ENCODE measurements at regions not wholly inside any gene's neighbourhood (a gene's known extent, or its start where the extent isn't known, plus 50 kb on each side); places are given as distances from the start of the nearest gene placed in this dataset.

GRCh38 chr2:20525041-20526035 is 78.5 kb downstream of the RHOB start (continued):
- 0 out of 2 replicates have a peak, but pooled peaks have one; percentile 26 for TF ChIP-seq PAWR (CRISPR knock-in tag; IDR thresholded peaks at IDR 0.05; ENCODE audit: borderline replicate concordance)
- no peak for TF ChIP-seq CCAR2 (optimal IDR thresholded peaks at IDR 0.05; ENCODE audit: low read depth, low read length)
- TF ChIP-seq HDAC6 (IDR thresholded peaks at IDR 0.05; ENCODE audit: low read depth, low read length): no peak
- peak; percentile 76 for TF ChIP-seq UBTF (CRISPR knock-in tag; IDR thresholded peaks at IDR 0.05)
- peak; percentile 39; the same call in 1 of the 2 replicates for TF ChIP-seq PPARG (CRISPR knock-in tag; conservative IDR thresholded peaks at IDR 0.05)
- TF ChIP-seq DMTF1 (CRISPR knock-in tag; IDR thresholded peaks at IDR 0.05): no peak
- no peak for TF ChIP-seq ZBTB34 (CRISPR knock-in tag; IDR thresholded peaks at IDR 0.05)
- no peak for TF ChIP-seq ZFAT (CRISPR knock-in tag; conservative IDR thresholded peaks at IDR 0.05)
- no peak for TF ChIP-seq CBX1 (IDR thresholded peaks at IDR 0.05; ENCODE audit: low read depth)
- TF ChIP-seq TFDP2 (CRISPR knock-in tag; IDR thresholded peaks at IDR 0.05): no peak; the same call in 1 of the 2 replicates
- no peak for TF ChIP-seq ZHX1 (CRISPR knock-in tag; IDR thresholded peaks at IDR 0.05; ENCODE audit: low read depth)
- no peak for TF ChIP-seq PBX2 (CRISPR knock-in tag; IDR thresholded peaks at IDR 0.05)
- no peak for TF ChIP-seq ZNF800 (CRISPR knock-in tag; IDR thresholded peaks at IDR 0.05)

Data from HepG2 (cell line).